Activated CD4-positive, alpha-beta memory T cell treated with anti-CD3 and anti-CD28 coated beads, Interleukin-2, amount 10 ng/mL, durations not matched to agents 7 days and 5 days (primary cell): ENCODE measurements at regions not wholly inside any gene's neighbourhood (a gene's known extent, or its start where the extent isn't known, plus 50 kb on each side); places are given as distances from the start of the nearest gene placed in this dataset.

Experiments
- CTCF ChIA-PET: fragments of 350-600 bp; sonication (Branson Sonifier 250); formaldehyde crosslinking; loops from one replicate; lab custom pipeline; 2021; ENCODE audit warnings: antibody characterized with exemption, inconsistent platforms; lab: Charles Lee
- POLR2A ChIA-PET: fragments of 350-600 bp; sonication (Branson Sonifier 250); formaldehyde crosslinking; loops from one replicate; lab custom pipeline; 2021; ENCODE audit warnings: antibody characterized with exemption; lab: Charles Lee
- DNase-seq: peaks from one replicate; pipeline ENCODE4 v3.0.0-alpha.2; 2020
- H3K27ac Mint-ChIP-seq: one replicate; pipeline ENCODE4 v1.8.0; 2021; ENCODE audit warnings: mild to moderate bottlenecking, mixed read lengths
- H3K27me3 Mint-ChIP-seq: one replicate; pipeline ENCODE4 v1.8.0; 2021; ENCODE audit warnings: mixed read lengths
- H3K36me3 Mint-ChIP-seq: one replicate; pipeline ENCODE4 v1.8.0; 2021; ENCODE audit warnings: low read depth, mixed read lengths
- H3K4me1 Mint-ChIP-seq: one replicate; pipeline ENCODE4 v1.8.0; 2021; ENCODE audit warnings: mixed read lengths
- H3K4me3 Mint-ChIP-seq: one replicate; pipeline ENCODE4 v1.8.0; 2021; ENCODE audit warnings: mild to moderate bottlenecking, mixed read lengths
- H3K9me3 Mint-ChIP-seq: one replicate; pipeline ENCODE4 v1.8.0; 2021; ENCODE audit warnings: mixed read lengths

DNA sequence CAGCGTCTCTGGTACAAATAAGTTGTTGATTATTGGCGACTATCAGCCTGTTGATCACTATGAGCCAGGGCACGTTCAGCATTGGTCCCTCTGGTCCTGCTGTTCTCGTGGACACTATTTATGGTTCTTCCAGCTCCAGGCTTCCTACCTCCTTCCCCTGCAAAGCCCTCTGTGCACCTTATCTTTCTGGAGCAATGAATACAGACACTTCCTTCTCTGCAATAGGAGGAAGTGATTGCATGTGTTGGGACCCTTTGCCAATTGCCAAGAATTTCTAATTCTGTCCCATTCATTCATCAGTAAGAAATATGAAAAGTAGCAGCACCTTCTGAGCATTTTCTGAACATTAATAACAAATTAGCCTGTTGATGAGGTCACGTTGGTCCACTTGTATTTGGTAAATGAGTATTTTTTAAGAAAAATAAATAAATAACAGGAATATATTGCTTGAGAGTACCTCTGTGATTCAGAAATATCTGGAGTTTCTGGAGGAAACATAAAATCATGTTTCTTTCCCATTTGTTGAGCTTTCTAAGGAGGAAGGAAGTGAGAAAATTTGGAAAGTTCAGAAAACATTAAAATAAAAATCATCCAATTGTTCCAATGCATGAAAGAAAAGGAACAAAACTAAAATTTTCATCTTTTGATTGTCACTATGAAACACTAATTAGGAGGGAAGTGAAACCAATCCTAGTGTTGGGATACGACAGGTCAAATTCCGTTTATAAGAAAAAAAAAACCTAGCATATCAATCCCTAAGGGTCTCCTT lies 259.1 kb upstream of the KLF6 start:
- Mint-ChIP-seq H3K4me1 (no peaks in the 10 kb centered on the region), H3K36me3 (peaks cover 25% of the 10 kb centered on the region), H3K27me3 (peaks cover 8% of the 10 kb centered on the region), H3K27ac (no peak overlapping the region), H3K4me3 (no peak overlapping the region), H3K9me3 (peaks cover 27% of the 10 kb centered on the region)
- ChIA-PET POLR2A (no interaction called here), CTCF (no interaction called here)
- no peak for DNase-seq

DNA sequence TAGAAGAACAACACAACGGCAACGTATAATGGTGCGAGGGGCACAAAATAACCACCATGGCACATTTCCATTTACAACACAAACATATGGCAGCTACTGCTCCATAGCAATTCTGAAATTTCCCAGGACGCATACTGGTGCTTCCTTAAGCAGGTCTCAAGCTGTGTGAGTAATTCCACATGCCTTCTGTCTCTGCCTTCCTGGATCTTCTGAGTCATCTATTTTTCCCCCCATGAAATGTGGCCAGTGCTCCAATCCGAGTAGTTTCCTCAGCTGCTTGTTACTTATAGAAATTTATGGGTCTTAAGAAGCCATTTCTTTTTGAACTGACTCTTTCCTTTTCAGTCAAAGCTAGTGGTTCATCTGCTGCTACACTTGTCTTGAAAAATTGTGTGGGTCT lies 256.6 kb upstream of the KLF6 start:
- Mint-ChIP-seq H3K4me1 (no peaks in the 10 kb centered on the region), H3K4me3 (no peak overlapping the region), H3K27ac (no peak overlapping the region), H3K9me3 (peaks cover 24% of the 10 kb centered on the region), H3K27me3 (peaks cover 3% of the 10 kb centered on the region), H3K36me3 (peaks cover 25% of the 10 kb centered on the region)
- POLR2A ChIA-PET: interaction anchor here (0.6 to 1.0 kb wide), 3 partner anchors 73 to 255 kb away, joined by 3 read pairs; no protein-coding TSS in a partner anchor
- CTCF ChIA-PET: no interaction called here
- no peak for DNase-seq

DNA sequence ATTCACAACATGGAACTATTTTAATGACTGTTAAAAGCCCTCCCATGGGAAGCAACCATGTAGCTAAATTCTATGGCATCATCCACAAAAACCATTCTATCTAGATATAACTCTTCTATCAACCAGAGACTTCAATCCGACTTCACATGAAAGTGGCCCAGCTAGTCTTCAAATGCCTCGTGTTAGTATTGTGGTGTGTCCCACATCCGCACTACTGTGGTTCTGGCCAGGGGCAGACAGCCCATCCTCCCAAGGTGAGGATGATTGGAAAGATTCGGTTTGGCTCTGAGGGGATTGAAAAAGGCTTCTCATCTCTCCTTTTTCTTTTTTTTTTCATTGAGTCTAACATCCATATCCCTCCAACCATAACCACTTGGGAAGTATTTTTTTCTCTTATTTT lies 253.0 kb upstream of the KLF6 start:
- DNase-seq: no peak
- CTCF ChIA-PET: no interaction called here

DNA sequence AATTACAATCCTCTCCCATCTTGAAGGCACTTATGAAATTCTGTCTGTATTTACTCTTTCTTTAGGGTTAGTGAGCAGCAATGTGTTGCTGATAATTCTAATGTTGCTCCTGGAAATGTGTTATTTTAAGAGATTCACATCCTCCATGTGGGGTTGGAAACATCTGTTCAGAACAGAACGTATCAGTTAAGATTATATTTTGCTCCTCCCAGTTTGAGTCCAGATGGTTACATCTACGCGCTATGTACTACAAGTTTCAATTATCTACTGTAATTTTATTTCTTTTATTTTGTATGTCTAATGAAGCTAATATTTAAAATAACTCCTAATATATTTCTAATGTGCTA lies 250.6 kb upstream of the KLF6 start:
- no peak for DNase-seq
- Mint-ChIP-seq H3K9me3 (peaks cover 4% of the 10 kb centered on the region), H3K27me3 (no peaks in the 10 kb centered on the region), H3K4me3 (no peak overlapping the region), H3K36me3 (peaks cover 2% of the 10 kb centered on the region), H3K27ac (peak overlapping the region; percentile 53), H3K4me1 (peaks cover 36% of the 10 kb centered on the region)
- ChIA-PET CTCF (interaction anchor here (1.5 kb wide), 1 partner anchor 16 kb away, joined by 6 read pairs; no protein-coding TSS in a partner anchor), POLR2A (interaction anchor here (1.0 to 1.9 kb wide), 2 partner anchors 59 to 251 kb away, joined by 3 to 10 read pairs; partner anchors contain the start of gene KLF6)

More for the DNA sequence above, 253.0 kb upstream of the KLF6 start:
- Mint-ChIP-seq H3K36me3 (peaks cover 20% of the 10 kb centered on the region), H3K4me1 (peaks cover 26% of the 10 kb centered on the region), H3K9me3 (peaks cover 22% of the 10 kb centered on the region), H3K27me3 (peaks cover 1% of the 10 kb centered on the region), H3K4me3 (no peak overlapping the region), H3K27ac (no peak overlapping the region)
- POLR2A ChIA-PET: interaction anchor here (1.1 kb wide), 1 partner anchor 253 kb away, joined by 4 read pairs; the partner anchor contains the start of gene KLF6

DNA sequence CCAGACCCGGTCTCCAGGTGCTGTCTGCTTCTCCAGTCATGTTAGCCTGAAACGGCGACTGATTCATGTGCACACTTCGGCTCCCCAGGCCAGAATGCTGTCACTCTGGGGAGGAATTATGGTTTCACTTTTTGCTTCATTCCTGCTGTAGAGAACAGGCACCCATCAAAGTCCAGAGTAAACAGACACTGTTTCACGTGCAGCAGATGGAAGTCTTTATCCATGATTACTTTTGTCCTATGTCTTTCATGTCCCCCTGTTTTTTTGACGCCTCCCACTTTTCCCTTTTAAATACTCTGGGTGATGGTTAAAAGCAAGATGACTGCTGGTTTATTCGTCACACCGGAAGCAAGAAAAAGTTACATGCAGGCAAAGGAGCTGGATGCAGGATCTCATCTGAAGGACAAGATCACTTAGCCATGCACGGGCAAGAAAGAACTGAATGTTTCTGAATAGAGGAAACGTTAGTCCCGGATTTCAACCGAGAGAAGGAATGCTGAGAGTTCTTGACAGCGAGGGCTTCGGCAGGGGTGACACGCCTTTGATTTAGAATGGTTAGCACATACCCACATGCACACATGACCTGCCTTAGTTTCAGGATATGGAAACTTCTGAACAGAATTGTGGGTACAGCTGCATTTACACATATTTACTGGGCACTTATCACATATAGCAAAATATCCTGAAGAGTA lies 250.0 kb upstream of the KLF6 start:
- peak; percentile 25 for DNase-seq
- ChIA-PET CTCF (interaction anchor here (1.5 kb wide), 1 partner anchor 17 kb away, joined by 6 read pairs; no protein-coding TSS in a partner anchor), POLR2A (interaction anchor here (1.0 to 1.9 kb wide), 2 partner anchors 58 to 250 kb away, joined by 3 to 10 read pairs; partner anchors contain the start of gene KLF6)
- Mint-ChIP-seq H3K36me3 (no peaks in the 10 kb centered on the region), H3K4me1 (peaks cover 36% of the 10 kb centered on the region), H3K27me3 (no peaks in the 10 kb centered on the region), H3K4me3 (peak overlapping the region; percentile 45), H3K9me3 (no peaks in the 10 kb centered on the region), H3K27ac (peak overlapping the region; percentile 53)

DNA sequence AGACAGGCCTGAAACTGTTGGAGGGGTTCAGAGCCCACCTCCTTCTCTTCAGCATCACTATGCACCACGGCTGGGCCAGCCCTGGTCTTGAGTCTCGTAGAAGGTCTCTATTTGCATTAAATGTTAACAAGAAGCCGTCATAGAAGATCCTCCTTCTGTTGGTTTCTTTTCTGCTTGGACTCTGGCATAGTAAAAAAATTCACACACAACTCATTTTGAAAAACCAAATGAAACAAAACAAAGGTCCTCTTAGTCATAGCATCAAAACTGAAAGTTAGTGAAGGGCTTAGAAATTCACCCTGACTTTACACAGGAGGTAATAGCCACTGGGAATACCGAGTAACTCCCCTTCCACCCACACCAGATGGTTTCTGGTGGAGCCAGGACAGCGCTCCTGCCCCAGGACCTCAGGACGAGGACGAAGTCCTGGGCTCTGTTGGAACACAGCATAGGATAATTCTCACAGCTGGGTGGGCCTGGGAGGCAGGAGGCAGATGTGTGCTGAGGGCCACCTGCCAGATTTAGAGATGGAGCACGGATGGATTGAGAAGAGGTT lies 248.4 kb upstream of the KLF6 start:
- peaks cover 36% of the 10 kb centered on the region for H3K4me1 Mint-ChIP-seq
- H3K27me3 Mint-ChIP-seq: no peaks in the 10 kb centered on the region
- no peaks in the 10 kb centered on the region for H3K36me3 Mint-ChIP-seq
- no peak for DNase-seq
- ChIA-PET CTCF (no interaction called here), POLR2A (interaction anchor here (1.0 to 1.1 kb wide), 2 partner anchors 70 to 98 kb away, joined by 3 to 4 read pairs; no protein-coding TSS in a partner anchor)
- H3K4me3 Mint-ChIP-seq: peak overlapping the region; percentile 38
- peak overlapping the region; percentile 79 for H3K27ac Mint-ChIP-seq
- H3K9me3 Mint-ChIP-seq: no peaks in the 10 kb centered on the region

DNA sequence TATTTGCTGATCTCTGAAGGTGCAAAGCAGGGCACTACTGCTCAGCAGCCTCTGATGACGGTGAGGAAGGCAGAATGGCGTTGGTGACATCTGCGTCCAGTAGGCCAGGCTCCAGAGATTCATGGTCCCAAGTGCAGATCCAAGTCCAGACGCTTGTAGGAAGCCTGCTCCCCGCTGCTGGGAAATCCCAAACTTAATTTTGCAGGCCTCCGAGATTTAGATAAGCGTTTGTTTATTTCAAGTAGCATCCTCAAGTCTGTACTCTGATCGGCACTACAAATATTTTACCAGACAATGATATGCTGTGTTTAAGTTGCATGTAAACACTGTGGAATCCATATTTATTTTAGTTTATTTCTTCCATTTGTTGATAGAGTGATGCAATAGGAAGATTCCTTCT lies 244.9 kb upstream of the KLF6 start:
- H3K27me3 Mint-ChIP-seq: no peaks in the 10 kb centered on the region
- H3K27ac Mint-ChIP-seq: no peak overlapping the region
- no peak for DNase-seq
- H3K9me3 Mint-ChIP-seq: peaks cover 2% of the 10 kb centered on the region
- H3K4me1 Mint-ChIP-seq: peaks cover 39% of the 10 kb centered on the region
- H3K36me3 Mint-ChIP-seq: no peaks in the 10 kb centered on the region
- ChIA-PET POLR2A (no interaction called here), CTCF (no interaction called here)
- no peak overlapping the region for H3K4me3 Mint-ChIP-seq

DNA sequence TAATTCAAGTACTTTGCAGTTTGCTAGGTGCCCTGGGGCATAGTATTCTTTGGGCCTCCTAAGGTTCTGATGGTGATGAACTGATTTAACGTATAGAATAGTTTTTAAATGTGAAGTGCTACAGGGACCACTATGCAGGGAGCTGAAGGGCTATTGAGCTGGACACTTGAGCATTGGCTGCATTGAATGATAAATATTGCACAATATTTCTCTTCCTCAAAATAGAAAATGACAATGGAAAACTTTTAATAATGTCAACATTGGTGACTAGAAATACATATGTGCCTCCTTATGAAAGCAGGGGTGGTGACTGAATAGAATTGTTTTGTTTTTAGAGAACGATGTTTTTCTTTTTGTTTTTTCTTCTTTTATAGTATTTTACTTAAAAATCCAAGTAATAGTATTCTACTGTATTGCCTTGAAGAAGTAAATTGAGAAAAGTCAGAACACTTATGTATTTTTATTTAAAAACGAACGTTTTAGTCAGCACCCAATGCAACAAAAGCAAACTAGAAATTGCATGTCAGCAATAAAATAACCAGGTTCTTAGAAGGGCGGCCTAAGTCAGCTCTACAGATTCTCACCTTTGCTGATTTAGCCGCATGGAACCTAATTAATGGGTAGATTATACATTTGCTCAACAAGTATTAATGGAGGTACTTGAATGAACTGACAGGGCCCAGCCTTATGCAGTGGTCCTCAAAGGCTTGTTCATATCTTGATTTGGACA lies 244.0 kb upstream of the KLF6 start:
- DNase-seq: no peak
- Mint-ChIP-seq H3K27ac (no peak overlapping the region), H3K4me3 (no peak overlapping the region), H3K27me3 (no peaks in the 10 kb centered on the region), H3K9me3 (peaks cover 2% of the 10 kb centered on the region), H3K36me3 (no peaks in the 10 kb centered on the region), H3K4me1 (peaks cover 31% of the 10 kb centered on the region)
- ChIA-PET POLR2A (no interaction called here), CTCF (no interaction called here)

DNA sequence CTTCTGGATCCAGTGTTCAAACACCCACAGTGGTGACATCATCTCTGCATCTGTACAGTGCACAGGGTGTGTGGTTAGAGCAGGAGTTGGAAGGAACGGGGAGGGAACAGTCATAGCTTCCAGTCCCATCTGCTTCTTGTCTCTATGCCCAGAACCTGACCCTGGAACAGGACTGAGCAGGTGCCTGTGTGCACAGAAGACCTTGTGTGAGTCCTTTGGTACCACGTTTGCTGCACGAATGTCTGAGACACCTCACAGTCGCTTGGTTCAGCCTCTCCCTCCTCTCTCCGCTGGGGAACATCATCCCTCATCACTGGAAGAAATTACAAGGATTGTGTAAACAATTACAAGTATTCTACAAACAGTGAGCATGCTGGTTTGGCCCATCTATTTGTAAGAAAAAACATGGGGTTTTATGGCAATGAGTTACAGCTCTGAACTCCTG lies 243.0 kb upstream of the KLF6 start:
- Mint-ChIP-seq H3K4me1 (peaks cover 21% of the 10 kb centered on the region), H3K4me3 (no peak overlapping the region), H3K27me3 (no peaks in the 10 kb centered on the region), H3K27ac (no peak overlapping the region), H3K9me3 (peaks cover 2% of the 10 kb centered on the region), H3K36me3 (no peaks in the 10 kb centered on the region)
- CTCF ChIA-PET: no interaction called here
- DNase-seq: no peak
- POLR2A ChIA-PET: no interaction called here

DNA sequence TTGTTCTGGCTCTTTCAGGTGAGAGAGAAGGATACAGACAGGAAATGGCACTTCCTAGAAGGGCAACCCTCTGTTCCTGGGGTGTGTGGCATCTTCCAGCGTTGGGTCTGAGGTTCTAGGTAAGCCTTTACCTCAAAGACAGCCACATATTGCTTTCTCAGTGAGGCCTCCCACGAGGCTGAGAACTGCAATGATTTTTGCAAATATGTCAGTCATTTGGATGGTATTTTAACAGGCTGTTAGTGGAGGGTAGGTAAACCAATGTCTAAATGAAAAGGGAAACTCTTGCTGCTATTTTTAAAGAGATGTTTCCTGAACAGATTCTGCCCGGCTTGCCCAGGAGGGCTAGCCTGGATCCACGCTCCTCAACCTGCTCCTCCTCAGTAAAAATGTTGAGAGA lies 240.3 kb upstream of the KLF6 start:
- H3K9me3 Mint-ChIP-seq: peaks cover 2% of the 10 kb centered on the region
- POLR2A ChIA-PET: interaction anchor here (0.8 kb wide), 1 partner anchor 53 kb away, joined by 3 read pairs; no protein-coding TSS in a partner anchor

DNA sequence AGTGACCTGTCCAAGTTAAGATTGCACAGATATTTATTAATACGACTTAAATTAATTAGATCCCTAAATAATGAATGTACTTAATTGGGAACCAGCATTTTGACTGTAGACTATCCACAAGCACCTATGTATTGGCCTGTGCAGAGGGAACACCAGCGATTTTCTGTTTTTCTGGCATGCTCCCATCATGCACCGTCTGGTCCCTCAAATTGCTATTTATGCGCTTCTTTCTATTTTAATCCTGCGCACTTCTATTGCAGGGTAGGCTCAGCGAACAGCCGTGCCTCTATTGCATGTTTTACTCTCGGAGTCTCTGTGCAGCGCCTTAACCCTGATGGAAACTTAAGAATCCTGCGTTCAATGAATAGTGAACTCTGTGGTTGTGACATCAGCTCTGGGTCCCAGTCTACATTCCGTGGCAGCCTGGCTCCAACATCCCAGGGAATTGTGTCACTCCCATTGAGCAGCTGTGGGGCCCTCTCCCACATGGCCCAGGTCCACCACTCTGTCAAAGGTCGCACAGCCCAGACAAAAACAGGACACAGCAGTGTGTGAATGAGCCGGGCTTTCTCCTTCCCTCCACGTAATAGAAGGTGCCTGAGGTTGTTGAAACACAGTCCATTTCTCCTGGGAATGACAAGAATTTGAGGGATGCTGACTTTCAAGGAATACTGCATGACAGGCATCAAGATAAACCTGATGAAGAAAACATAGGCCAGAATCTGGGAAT lies 239.7 kb upstream of the KLF6 start:
- DNase-seq: no peak

More for the DNA sequence above, 240.3 kb upstream of the KLF6 start:
- H3K36me3 Mint-ChIP-seq: no peaks in the 10 kb centered on the region
- H3K27me3 Mint-ChIP-seq: no peaks in the 10 kb centered on the region
- H3K4me3 Mint-ChIP-seq: no peak overlapping the region
- no peak overlapping the region for H3K27ac Mint-ChIP-seq
- no peak for DNase-seq
- peaks cover 13% of the 10 kb centered on the region for H3K4me1 Mint-ChIP-seq
- CTCF ChIA-PET: no interaction called here

DNA sequence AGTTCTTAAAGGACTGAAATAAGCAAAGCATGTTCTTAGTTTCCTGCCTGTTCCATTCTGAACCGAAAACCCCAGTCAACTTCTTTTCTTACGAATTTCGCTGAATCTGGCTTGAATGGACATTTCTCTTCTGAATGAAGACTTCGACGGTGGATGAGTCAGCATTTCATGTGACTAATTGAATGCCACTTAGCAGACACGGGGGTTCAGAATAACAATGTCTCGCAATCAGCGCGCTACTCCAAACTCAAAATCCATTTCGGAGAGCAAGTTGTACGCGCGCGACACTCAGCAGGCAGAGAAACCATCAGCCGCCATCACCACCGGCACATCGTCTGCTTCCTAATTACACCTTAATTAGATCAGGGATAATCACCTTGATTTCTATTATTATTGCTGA lies 239.0 kb upstream of the KLF6 start:
- Mint-ChIP-seq H3K27me3 (no peaks in the 10 kb centered on the region), H3K27ac (no peak overlapping the region), H3K4me3 (no peak overlapping the region), H3K9me3 (peaks cover 2% of the 10 kb centered on the region), H3K4me1 (peaks cover 13% of the 10 kb centered on the region), H3K36me3 (no peaks in the 10 kb centered on the region)
- no peak for DNase-seq
- CTCF ChIA-PET: no interaction called here
- POLR2A ChIA-PET: no interaction called here

More for the DNA sequence above, 239.7 kb upstream of the KLF6 start:
- Mint-ChIP-seq H3K4me3 (no peak overlapping the region), H3K27ac (no peak overlapping the region), H3K9me3 (peaks cover 2% of the 10 kb centered on the region), H3K27me3 (no peaks in the 10 kb centered on the region), H3K36me3 (no peaks in the 10 kb centered on the region), H3K4me1 (peaks cover 13% of the 10 kb centered on the region)
- ChIA-PET POLR2A (interaction anchor here (0.8 kb wide), 1 partner anchor 52 kb away, joined by 3 read pairs; no protein-coding TSS in a partner anchor), CTCF (no interaction called here)
